Endothelial cell of umbilical vein (primary cell): ENCODE measurements at regions not wholly inside any gene's neighbourhood (a gene's known extent, or its start where the extent isn't known, plus 50 kb on each side); places are given as distances from the start of the nearest gene placed in this dataset.

Experiments
- BruUV-seq: library from RNA; stranded (reverse); fragments of 400-500 nt; replicated peaks from 2 replicates; lab custom pipeline; 2021; lab: Mats Ljungman, UMichigan
- CTCF ChIA-PET: fragments of 300-600, 350-600 bp; sonication (Branson Sonifier 250); formaldehyde crosslinking; loops from one replicate; lab custom pipeline; 2021; ENCODE audit warnings: antibody characterized with exemption, inconsistent platforms; lab: Charles Lee
- POLR2A ChIA-PET: fragments of 300-600, 350-600 bp; sonication (Branson Sonifier 250); formaldehyde crosslinking; loops from one replicate; lab custom pipeline; 2021; ENCODE audit warnings: antibody characterized with exemption, inconsistent platforms; lab: Charles Lee
- DNase-seq: peaks from one replicate; pipeline ENCODE4 v3.0.0-alpha.2; 2011; ENCODE audit warnings: low read depth, low spot score
- FAIRE-seq: peaks from 2 replicates; lab custom pipeline; 2011; peaks lifted over from hg19 to GRCh38; lab: Jason Lieb, UNC
- H2AFZ ChIP-seq: 2 replicates; pipeline ENCODE4 v1.6.0; 2012; ENCODE audit warnings: low read depth, low read length, control low read depth, inconsistent platforms
- H3K27ac ChIP-seq: 2 replicates; pipeline ENCODE4 v1.5.1; 2011; ENCODE audit warnings: low read depth, mild to moderate bottlenecking, control low read depth, low read length, moderate library complexity; ENCODE audit not compliant: insufficient read depth
- H3K27me3 ChIP-seq, 2 experiments: 2 replicates each; pipeline versions ENCODE4 v1.6.0 to v1.6.1; 2011; ENCODE audit warnings: low read length in 2 of 2, mixed read lengths in 1 of 2; ENCODE audit not compliant: control insufficient read depth in 2 of 2, insufficient read depth in 2 of 2
- H3K36me3 ChIP-seq, 2 experiments: 2 replicates in 1 of 2; 3 replicates in 1 of 2; pipeline ENCODE4 v1.5.1; 2011; ENCODE audit warnings: low read length in 2 of 2, mild to moderate bottlenecking in 1 of 2, moderate library complexity in 1 of 2; ENCODE audit not compliant: control insufficient read depth in 2 of 2, insufficient read depth in 2 of 2; ENCODE audit errors: extremely low read depth in 1 of 2
- H3K4me1 ChIP-seq: 3 replicates; pipeline ENCODE4 v1.5.1; 2011; ENCODE audit warnings: mild to moderate bottlenecking, low read length; ENCODE audit not compliant: control insufficient read depth, insufficient read depth; ENCODE audit errors: extremely low read depth
- H3K4me2 ChIP-seq: 2 replicates; pipeline ENCODE4 v1.6.1; 2011; ENCODE audit warnings: low read length, control low read depth, mixed read lengths; ENCODE audit not compliant: insufficient read depth
- H3K4me3 ChIP-seq, 3 experiments: fragments of 200-600 bp in 1 of 3; sonication (generic), shearing (Covaris generic) in 1 of 3; replicated peaks in 1 of 3; 2 replicates each; pipeline ENCODE4 v1.5.1; 2011 to 2016; ENCODE audit warnings: control low read depth in 3 of 3, low read length in 3 of 3, mild to moderate bottlenecking in 2 of 3, inconsistent platforms in 1 of 3, low read depth in 1 of 3, moderate library complexity in 1 of 3; ENCODE audit not compliant: insufficient read depth in 1 of 3
- H3K79me2 ChIP-seq: 2 replicates; pipeline ENCODE4 v1.6.0; 2012; ENCODE audit warnings: low read length, inconsistent platforms; ENCODE audit not compliant: control insufficient read depth, insufficient read depth
- H3K9ac ChIP-seq: replicated peaks from 2 replicates; pipeline ENCODE3; 2011; ENCODE audit warnings: low read length, control low read depth; ENCODE audit not compliant: insufficient read depth; ENCODE audit errors: extremely low read depth
- H3K9me1 ChIP-seq: replicated peaks from 3 replicates; pipeline ENCODE4 v1.6.0; 2011; ENCODE audit warnings: mild to moderate bottlenecking, low read length; ENCODE audit not compliant: control insufficient read depth, insufficient read depth; ENCODE audit errors: extremely low read depth
- H3K9me3 ChIP-seq: replicated peaks from 2 replicates; pipeline ENCODE4 v1.5.1; 2012; ENCODE audit warnings: low read length, inconsistent platforms; ENCODE audit not compliant: control insufficient read depth, insufficient read depth
- H4K20me1 ChIP-seq: replicated peaks from 2 replicates; pipeline ENCODE3; 2011; ENCODE audit warnings: mild to moderate bottlenecking, low read length; ENCODE audit not compliant: control insufficient read depth, insufficient read depth; ENCODE audit errors: extremely low read depth
- CTCF ChIP-seq, 2 donors: IDR thresholded peaks; 1 replicate in 1 of 2; 2 replicates in 1 of 2; pipeline ENCODE4 v1.5.1; 2011; ENCODE audit warnings: low read length in 2 of 2, mild to moderate bottlenecking in 2 of 2, moderate library complexity in 2 of 2, control low read depth in 1 of 2, inconsistent platforms in 1 of 2, low read depth in 1 of 2; ENCODE audit not compliant: insufficient read depth in 1 of 2; ENCODE audit errors: extremely low read depth in 1 of 2
- EZH2 ChIP-seq: IDR thresholded peaks from 2 replicates; pipeline ENCODE4 v1.6.1; 2012; ENCODE audit warnings: borderline replicate concordance, low read depth, mild to moderate bottlenecking, moderate library complexity, low read length, inconsistent platforms; ENCODE audit not compliant: severe bottlenecking
- FOS ChIP-seq: IDR thresholded peaks from 2 replicates; pipeline ENCODE4 v1.6.1; 2011; ENCODE audit warnings: mild to moderate bottlenecking, low read length, moderate library complexity, borderline replicate concordance; ENCODE audit not compliant: insufficient read depth
- GATA2 ChIP-seq: IDR thresholded peaks from 2 replicates; pipeline ENCODE4 v1.7.0; 2011; ENCODE audit warnings: low read depth, mild to moderate bottlenecking, moderate library complexity, mixed read lengths, low read length; ENCODE audit not compliant: insufficient read length, insufficient read depth
- JUN ChIP-seq: IDR thresholded peaks from 2 replicates; pipeline ENCODE4 v1.6.1; 2011; ENCODE audit warnings: borderline replicate concordance, low read depth; ENCODE audit not compliant: insufficient read length, insufficient read depth
- MAX ChIP-seq: IDR thresholded peaks from 2 replicates; pipeline ENCODE4 v1.6.1; 2011; ENCODE audit not compliant: insufficient read depth, insufficient read length
- MYC ChIP-seq: IDR thresholded peaks from one replicate; pipeline ENCODE4 v1.6.1; 2011; ENCODE audit warnings: mild to moderate bottlenecking, low read depth, low read length
- POLR2A ChIP-seq: IDR thresholded peaks from 2 replicates; pipeline ENCODE4 v1.6.1; 2012; ENCODE audit warnings: low read depth, mild to moderate bottlenecking, control low read depth, low read length
- POLR2AphosphoS5 ChIP-seq: IDR thresholded peaks from 2 replicates; pipeline ENCODE4 v1.6.1; 2012; ENCODE audit warnings: low read depth, mild to moderate bottlenecking, control low read depth, low read length, moderate library complexity; ENCODE audit not compliant: insufficient read depth
- dilution Hi-C: fragments of 300-500 bp; cut with MboI; formaldehyde crosslinking; loops from one replicate; pipeline ENCODE4 v1.15.0; 2019; ENCODE audit warnings: low sequenced_read_pairs; ENCODE audit not compliant: extremely low pct_ligation_motif_present
- intact Hi-C: fragments of 100-400 bp; cut with micrococcal nuclease; formaldehyde crosslinking; loops from one replicate; pipeline ENCODE4 v1.10.0; 2022

- TF ChIP-seq GATA2 = no peak
- no peak for FAIRE-seq
- Histone ChIP-seq H3K9me1 (no peaks in the 10 kb centered on the region), H3K9me3 (no peaks in the 10 kb centered on the region), H3K79me2 (no peaks in the 10 kb centered on the region), H3K4me2 (no peak overlapping the region), H3K27ac (no peak overlapping the region), H3K36me3 (no peaks in the 10 kb centered on the region), H2AFZ (no peak overlapping the region), H3K4me1 (no peaks in the 10 kb centered on the region), H3K9ac (no peak overlapping the region), H3K27me3 (no peaks in the 10 kb centered on the region), H3K4me3 (no peak overlapping the region), H4K20me1 (no peaks in the 10 kb centered on the region)
- no TSS peak for BruUV-seq
- DNase-seq = no peak
- intact Hi-C loops = no loop called here
- ChIA-PET POLR2A (no interaction called here), CTCF (interaction anchor here (1.2 kb wide), 1 partner anchor 8 kb away, joined by 6 read pairs; no protein-coding TSS in a partner anchor)
- dilution Hi-C loops = no loop called here
Measured at GRCh38 chr9:26334706-26335105, 557.9 kb downstream of the CAAP1 start.

GRCh38 chr9:26331223-26331622 lies 561.4 kb downstream of the CAAP1 start:
- H3K9me3 ChIP-seq = no peaks in the 10 kb centered on the region
- H3K27me3 ChIP-seq = no peaks in the 10 kb centered on the region
- H3K4me1 ChIP-seq = peaks cover 2% of the 10 kb centered on the region
- no peak overlapping the region for H3K9ac ChIP-seq
- no peak overlapping the region for H3K4me2 ChIP-seq
- H3K27ac ChIP-seq = no peak overlapping the region
- intact Hi-C loops (no loop called here), dilution Hi-C loops (no loop called here)
- DNase-seq (no peak), FAIRE-seq (no peak)
- H3K9me1 ChIP-seq = no peaks in the 10 kb centered on the region
- H3K4me3 ChIP-seq = no peak overlapping the region
- TF ChIP-seq EZH2 (no peak), MAX (no peak), GATA2 (no peak), FOS (no peak), POLR2A (no peak), CTCF (IDR thresholded peaks at IDR 0.05; ENCODE audit: extremely low read depth in 1 of 2, insufficient read depth in 1 of 2, low read depth in 1 of 2, low read length in 2 of 2) (no peak), JUN (no peak), MYC (no peak), POLR2AphosphoS5 (no peak)
- no peaks in the 10 kb centered on the region for H3K79me2 ChIP-seq
- H4K20me1 ChIP-seq = no peaks in the 10 kb centered on the region
- no TSS peak for BruUV-seq
- POLR2A ChIA-PET = no interaction called here
- no peak overlapping the region for H2AFZ ChIP-seq
- H3K36me3 ChIP-seq = no peaks in the 10 kb centered on the region
- CTCF ChIA-PET = interaction anchor here (1.3 kb wide), 1 partner anchor 1070 kb away, joined by 3 read pairs; no protein-coding TSS in a partner anchor
